Gastroesophageal sphincter (tissue), 4 donors: ENCODE measurements at regions not wholly inside any gene's neighbourhood (a gene's known extent, or its start where the extent isn't known, plus 50 kb on each side); places are given as distances from the start of the nearest gene placed in this dataset.
A peak's percentile ranks its signal among the peaks of the same experiment; 100 is the strongest.

ENCODE experiments used
- ATAC-seq: fragments of 150-250 bp; one replicate; pipeline ENCODE4 v1.9.1; 2016; ENCODE audit warnings: mild to moderate bottlenecking, moderate library complexity
- H3K27ac ChIP-seq, 4 donors: fragments of 200-600 bp; sonication (generic) in 3 of 4; 1 replicate in 3 of 4; 2 replicates in 1 of 4; pipeline ENCODE4 v1.5.1; 2016 to 2019
- H3K27me3 ChIP-seq: fragments of 200-600 bp; sonication (generic); one replicate; pipeline ENCODE4 v1.5.1; 2019
- H3K36me3 ChIP-seq, 2 donors: fragments of 200-600 bp; sonication (generic); one replicate each; pipeline ENCODE4 v1.5.1; 2019; ENCODE audit warnings: control low read depth in 1 of 2
- H3K4me1 ChIP-seq, 3 donors: fragments of 200-600 bp; sonication (generic); 1 replicate in 2 of 3; 2 replicates in 1 of 3; pipeline ENCODE4 v1.5.1; 2016 to 2019; ENCODE audit warnings: control low read depth in 2 of 3
- H3K4me3 ChIP-seq, 2 donors: fragments of 200-600 bp; sonication (generic); one replicate each; pipeline ENCODE4 v1.5.1; 2019; ENCODE audit warnings: mild to moderate bottlenecking in 1 of 2, moderate library complexity in 1 of 2
- H3K9me3 ChIP-seq, 3 donors: fragments of 200-600 bp; sonication (generic); one replicate each; pipeline ENCODE4 v1.5.1; 2017 to 2019; ENCODE audit warnings: control low read depth in 2 of 3
- EP300 ChIP-seq: sonication (generic); formaldehyde crosslinking; IDR thresholded peaks from one replicate; pipeline ENCODE4 v1.6.1; 2017; ENCODE audit warnings: antibody characterized with exemption, mild to moderate bottlenecking
- POLR2A ChIP-seq, 2 donors: fragments of 450-650 bp; IDR thresholded peaks; one replicate each; pipeline ENCODE4 v1.6.1; 2017; ENCODE audit warnings: antibody characterized with exemption in 2 of 2, mild to moderate bottlenecking in 2 of 2, moderate library complexity in 1 of 2
- POLR2AphosphoS5 ChIP-seq: sonication (generic); formaldehyde crosslinking; IDR thresholded peaks from one replicate; pipeline ENCODE4 v1.6.1; 2017; ENCODE audit warnings: antibody characterized with exemption
- WGBS, 2 donors: methylation state at CpG; one replicate each; pipeline ENCODE4 v1.1.5; 2018; ENCODE audit warnings: low coverage in 1 of 2; 5-methylcytosine and 5-hydroxymethylcytosine counted together
- TF ChIP-seq, protein P1 (sequence below), 4 experiments: fragments of 200-600 bp in 2 of 4; fragments of 450-650 bp in 2 of 4; sonication (generic) in 1 of 4; IDR thresholded peaks; one replicate each; pipeline ENCODE4 v1.5.1; 2017 to 2019; ENCODE audit warnings: antibody characterized with exemption in 4 of 4, mild to moderate bottlenecking in 2 of 4, moderate library complexity in 2 of 4

DNA sequence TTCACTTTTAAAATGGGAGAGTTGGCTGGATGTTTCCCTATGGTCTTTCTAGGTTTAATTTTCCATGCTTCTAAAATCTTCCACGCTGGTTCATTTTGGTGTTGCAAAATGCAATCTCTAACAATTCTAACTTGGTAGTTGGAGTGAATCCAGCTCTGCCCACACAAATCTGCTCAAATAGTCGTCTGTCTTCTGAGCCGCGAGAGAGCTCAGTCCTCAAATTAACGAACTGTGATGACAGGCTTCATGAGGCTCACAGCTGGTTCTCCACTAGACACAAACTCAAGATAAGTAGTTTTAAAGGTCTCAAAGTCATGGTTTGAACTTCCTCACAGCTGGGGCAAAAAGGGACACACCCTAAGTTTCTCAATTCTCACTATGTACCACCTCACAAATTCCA, 178.6 kb upstream of the LYSMD4 start:
- Histone ChIP-seq H3K9me3 (no peaks in the 10 kb centered on the region), H3K27me3 (peaks cover 4% of the 10 kb centered on the region), H3K4me1 (peaks cover 0 to 6% (median 2%) of the 10 kb centered on the region in 3 donors), H3K27ac (no peak overlapping the region), H3K4me3 (no peak overlapping the region), H3K36me3 (no peaks in the 10 kb centered on the region)
- ATAC-seq: no peak
- WGBS, 2 donors: 32 to 50% methylated on average over 1 to 4 of the region's 5 CpGs
- TF ChIP-seq POLR2A (IDR thresholded peaks at IDR 0.05): no peak
- no peak for TF ChIP-seq POLR2AphosphoS5
- TF ChIP-seq, protein P1, sequence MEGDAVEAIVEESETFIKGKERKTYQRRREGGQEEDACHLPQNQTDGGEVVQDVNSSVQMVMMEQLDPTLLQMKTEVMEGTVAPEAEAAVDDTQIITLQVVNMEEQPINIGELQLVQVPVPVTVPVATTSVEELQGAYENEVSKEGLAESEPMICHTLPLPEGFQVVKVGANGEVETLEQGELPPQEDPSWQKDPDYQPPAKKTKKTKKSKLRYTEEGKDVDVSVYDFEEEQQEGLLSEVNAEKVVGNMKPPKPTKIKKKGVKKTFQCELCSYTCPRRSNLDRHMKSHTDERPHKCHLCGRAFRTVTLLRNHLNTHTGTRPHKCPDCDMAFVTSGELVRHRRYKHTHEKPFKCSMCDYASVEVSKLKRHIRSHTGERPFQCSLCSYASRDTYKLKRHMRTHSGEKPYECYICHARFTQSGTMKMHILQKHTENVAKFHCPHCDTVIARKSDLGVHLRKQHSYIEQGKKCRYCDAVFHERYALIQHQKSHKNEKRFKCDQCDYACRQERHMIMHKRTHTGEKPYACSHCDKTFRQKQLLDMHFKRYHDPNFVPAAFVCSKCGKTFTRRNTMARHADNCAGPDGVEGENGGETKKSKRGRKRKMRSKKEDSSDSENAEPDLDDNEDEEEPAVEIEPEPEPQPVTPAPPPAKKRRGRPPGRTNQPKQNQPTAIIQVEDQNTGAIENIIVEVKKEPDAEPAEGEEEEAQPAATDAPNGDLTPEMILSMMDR (IDR thresholded peaks at IDR 0.05): no peak
- no peak for TF ChIP-seq EP300

DNA sequence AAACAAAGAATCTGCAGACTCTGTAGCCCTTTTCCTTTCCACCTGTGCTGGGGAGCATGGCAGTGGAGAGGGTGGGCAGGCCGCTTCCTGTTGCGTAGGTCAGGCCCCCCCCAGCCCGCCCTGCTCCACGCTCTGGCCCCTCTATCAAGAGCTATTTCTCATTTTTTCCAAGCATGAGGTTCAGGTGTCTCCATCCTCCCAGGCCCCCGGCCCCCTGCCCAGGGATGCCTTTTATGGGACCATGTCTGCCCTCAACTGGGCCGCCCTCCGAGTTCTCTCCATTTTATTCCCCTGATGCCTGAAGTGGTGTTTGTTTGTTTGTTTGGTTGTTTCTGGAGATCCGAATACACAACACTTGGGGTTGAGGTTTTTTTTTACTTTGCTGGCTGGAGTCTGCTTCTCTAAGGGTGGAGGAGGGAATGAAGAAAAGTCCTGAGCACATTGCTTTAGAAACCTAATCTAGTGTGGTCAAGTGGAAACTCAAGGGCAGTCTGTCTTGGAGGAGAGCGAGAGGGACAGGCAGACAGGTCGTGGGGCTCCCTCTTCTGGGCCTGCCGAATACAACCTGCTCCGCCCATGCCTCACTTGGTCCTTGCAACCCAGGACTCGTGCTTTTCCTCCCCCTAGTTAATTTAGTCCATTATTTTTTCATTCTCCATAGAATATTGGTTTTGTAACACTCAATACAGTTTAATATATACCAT, 176.5 kb upstream of the LYSMD4 start:
- ATAC-seq: no peak
- 54 to 71% methylated on average over 5 to 7 of the region's 13 CpGs for WGBS, 2 donors

DNA sequence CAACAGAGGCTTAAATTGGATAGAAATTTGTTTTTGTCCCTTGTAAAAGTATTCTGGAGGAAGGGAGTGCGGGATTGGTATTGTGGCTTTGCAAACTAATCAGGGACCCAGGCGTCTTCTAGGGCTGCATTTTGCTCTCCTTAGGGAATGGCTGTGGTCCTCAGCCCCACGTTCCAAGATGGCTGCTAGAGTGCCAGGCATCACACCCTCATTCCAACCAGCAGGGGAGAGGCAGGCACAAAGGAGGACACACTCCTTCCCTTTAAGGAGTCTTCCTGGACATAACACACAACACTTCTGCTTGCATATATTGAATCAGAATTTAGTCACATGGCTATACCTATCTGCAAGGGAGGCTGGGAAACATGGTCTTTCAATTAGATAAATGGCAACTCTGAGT, 174.5 kb upstream of the LYSMD4 start:
- no peak overlapping the region for H3K4me3 ChIP-seq
- H3K27ac ChIP-seq: no peak overlapping the region
- H3K36me3 ChIP-seq: no peaks in the 10 kb centered on the region
- no peaks in the 10 kb centered on the region for H3K27me3 ChIP-seq
- peaks cover 0 to 14% (median 0%) of the 10 kb centered on the region in 3 donors for H3K4me1 ChIP-seq
- TF ChIP-seq POLR2A (IDR thresholded peaks at IDR 0.05): no peak
- TF ChIP-seq POLR2AphosphoS5: no peak
- no peak for TF ChIP-seq EP300
- TF ChIP-seq, protein P1 (IDR thresholded peaks at IDR 0.05): no peak
- no peaks in the 10 kb centered on the region for H3K9me3 ChIP-seq
- WGBS, 2 donors: 88 to 100% methylated on average over 2 to 3 of the region's 3 CpGs
- no peak for ATAC-seq

More for the DNA sequence above, 176.5 kb upstream of the LYSMD4 start:
- H3K27ac ChIP-seq: no peak overlapping the region
- H3K4me3 ChIP-seq: no peak overlapping the region
- H3K4me1 ChIP-seq: peaks cover 0 to 14% (median 0%) of the 10 kb centered on the region in 3 donors
- TF ChIP-seq POLR2A (IDR thresholded peaks at IDR 0.05): no peak
- no peak for TF ChIP-seq POLR2AphosphoS5
- TF ChIP-seq EP300: no peak
- no peaks in the 10 kb centered on the region for H3K27me3 ChIP-seq
- H3K9me3 ChIP-seq: no peaks in the 10 kb centered on the region
- no peaks in the 10 kb centered on the region for H3K36me3 ChIP-seq

DNA sequence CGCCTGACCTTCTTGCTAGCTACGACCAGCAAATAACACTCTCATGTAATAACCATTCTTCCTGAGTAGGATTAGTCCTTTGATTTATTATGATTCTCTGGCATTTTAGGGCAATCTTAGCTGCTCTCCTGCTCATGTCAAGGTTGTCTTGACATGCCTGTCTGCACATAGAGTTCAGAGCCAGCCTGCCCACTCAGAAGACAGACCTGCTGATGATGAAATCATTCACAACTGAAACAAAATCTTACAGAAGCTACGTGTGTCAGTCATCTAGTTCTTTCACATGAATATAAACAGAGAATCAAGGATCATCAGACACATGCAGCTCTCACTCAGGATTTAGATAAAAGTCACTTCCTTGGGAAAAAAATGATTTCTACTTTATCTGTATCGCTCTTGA, 173.6 kb upstream of the LYSMD4 start:
- Histone ChIP-seq H3K4me1 (peaks cover 0 to 14% (median 0%) of the 10 kb centered on the region in 3 donors), H3K27me3 (no peaks in the 10 kb centered on the region), H3K9me3 (no peaks in the 10 kb centered on the region), H3K36me3 (no peaks in the 10 kb centered on the region), H3K4me3 (no peak overlapping the region), H3K27ac (peak overlapping the region in 1 of 4 donors; percentile 48)
- ATAC-seq: no peak
- TF ChIP-seq EP300 (no peak), POLR2A (IDR thresholded peaks at IDR 0.05) (no peak), POLR2AphosphoS5 (no peak)
- TF ChIP-seq, protein P1 (IDR thresholded peaks at IDR 0.05): no peak
- WGBS, 2 donors: 60 to 87% methylated on average over 3 to 4 of the region's 4 CpGs

DNA sequence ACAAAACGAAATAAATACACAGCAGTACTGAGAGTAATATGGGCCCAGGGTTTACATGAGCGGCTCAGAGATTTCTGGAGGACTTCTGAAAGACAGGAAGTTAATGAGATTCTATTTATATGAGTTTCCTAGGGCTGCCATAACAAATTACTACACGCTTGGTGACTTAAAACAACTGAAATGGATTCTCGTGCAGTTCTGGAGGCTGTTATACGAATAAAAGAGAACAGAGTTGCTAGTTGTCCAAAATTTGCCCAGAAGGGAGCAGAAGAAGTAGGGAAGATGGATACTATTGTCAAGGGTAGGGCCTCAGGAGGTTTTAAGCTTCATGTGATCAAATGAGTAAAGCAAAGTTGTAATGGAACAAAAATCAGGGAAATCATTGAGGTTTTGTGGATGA, 173.1 kb upstream of the LYSMD4 start:
- no peaks in the 10 kb centered on the region for H3K36me3 ChIP-seq
- no peak for ATAC-seq
- 29 to 40% methylated on average over 5 of the region's 5 CpGs for WGBS, 2 donors
- H3K4me1 ChIP-seq: peaks cover 0 to 14% (median 0%) of the 10 kb centered on the region in 3 donors
- peak overlapping the region in 1 of 4 donors; percentile 48 for H3K27ac ChIP-seq
- H3K4me3 ChIP-seq: no peak overlapping the region
- TF ChIP-seq, protein P1 (IDR thresholded peaks at IDR 0.05): no peak
- TF ChIP-seq EP300: no peak
- no peak for TF ChIP-seq POLR2AphosphoS5
- no peak for TF ChIP-seq POLR2A (IDR thresholded peaks at IDR 0.05)
- H3K27me3 ChIP-seq: no peaks in the 10 kb centered on the region
- no peaks in the 10 kb centered on the region for H3K9me3 ChIP-seq
